ENCODE measurements at regions not wholly inside any gene's neighbourhood (a gene's known extent, or its start where the extent isn't known, plus 50 kb on each side); places are given as distances from the start of the nearest gene placed in this dataset.

- no peak for TF ChIP-seq CTCF (IDR thresholded peaks at IDR 0.05 in 8 of 11, conservative IDR thresholded peaks at IDR 0.05 in 3 of 11)
- no peak for TF ChIP-seq POLR2A (IDR thresholded peaks at IDR 0.05)
- TF ChIP-seq POLR2AphosphoS5 (IDR thresholded peaks at IDR 0.05), result no peak
These were observed 150.4 kb upstream of the TMEM132C start for GRCh38 chr12:128116537-128116936.
